DMS153 (cell line): ENCODE measurements at regions not wholly inside any gene's neighbourhood (a gene's known extent, or its start where the extent isn't known, plus 50 kb on each side); places are given as distances from the start of the nearest gene placed in this dataset.

Experiments
- DNase-seq: peaks from one replicate; lab custom pipeline; 2025; lab: John Stamatoyannopoulos, UW

- DNase-seq: no peak
Observed at GRCh38 chr16:62240722-62241121, 204.5 kb upstream of the CDH8 start.

- DNase-seq: no peak
Observed at GRCh38 chr16:62225675-62226074, 189.4 kb upstream of the CDH8 start.

GRCh38 chr16:62224646-62225209 is 188.5 kb upstream of the CDH8 start:
- DNase-seq: no peak

GRCh38 chr16:62216837-62217236 is 180.6 kb upstream of the CDH8 start:
- no peak for DNase-seq

- no peak for DNase-seq
Observed at GRCh38 chr16:62213763-62214162, 177.5 kb upstream of the CDH8 start.

- DNase-seq: no peak
Observed at GRCh38 chr16:62208934-62209333, 172.7 kb upstream of the CDH8 start.

GRCh38 chr16:62205459-62205858 is 169.2 kb upstream of the CDH8 start:
- no peak for DNase-seq

GRCh38 chr16:62201911-62202310 is 165.7 kb upstream of the CDH8 start:
- DNase-seq: no peak

- DNase-seq: no peak
Observed at GRCh38 chr16:62194828-62195227, 158.6 kb upstream of the CDH8 start.

- DNase-seq: no peak
Observed at GRCh38 chr16:62190426-62190825, 154.2 kb upstream of the CDH8 start.

- no peak for DNase-seq
Observed at GRCh38 chr16:62177351-62178203, 141.3 kb upstream of the CDH8 start.

- no peak for DNase-seq
Observed at GRCh38 chr16:62170642-62171041, 134.4 kb upstream of the CDH8 start.

- DNase-seq: no peak
Observed at GRCh38 chr16:62167551-62167950, 131.3 kb upstream of the CDH8 start.

GRCh38 chr16:62157544-62157943 is 121.3 kb upstream of the CDH8 start:
- DNase-seq: no peak

- no peak for DNase-seq
Observed at GRCh38 chr16:62156971-62157370, 120.7 kb upstream of the CDH8 start.

- no peak for DNase-seq
Observed at GRCh38 chr16:62149631-62150030, 113.4 kb upstream of the CDH8 start.

- no peak for DNase-seq
Observed at GRCh38 chr16:62137996-62138395, 101.8 kb upstream of the CDH8 start.

GRCh38 chr16:62135911-62136310 is 99.7 kb upstream of the CDH8 start:
- DNase-seq: no peak

- DNase-seq: no peak
Observed at GRCh38 chr16:62135446-62135845, 99.2 kb upstream of the CDH8 start.

- DNase-seq: no peak
Observed at GRCh38 chr16:62130101-62130500, 93.9 kb upstream of the CDH8 start.

GRCh38 chr16:62105244-62105643 is 69.0 kb upstream of the CDH8 start:
- no peak for DNase-seq

GRCh38 chr16:62102588-62102987 is 66.3 kb upstream of the CDH8 start:
- no peak for DNase-seq

GRCh38 chr16:62100651-62101050 is 64.4 kb upstream of the CDH8 start:
- DNase-seq: no peak

GRCh38 chr16:62089715-62090114 is 53.5 kb upstream of the CDH8 start:
- DNase-seq: no peak
